NCI-H82 treated with DMSO at 0.1 percent for 48 hours (cell line): ENCODE measurements at regions not wholly inside any gene's neighbourhood (a gene's known extent, or its start where the extent isn't known, plus 50 kb on each side); places are given as distances from the start of the nearest gene placed in this dataset.

Experiments used
- DNase-seq: peaks from one replicate; lab custom pipeline; 2025; ENCODE audit not compliant: unreplicated experiment; lab: John Stamatoyannopoulos, UW

DNA sequence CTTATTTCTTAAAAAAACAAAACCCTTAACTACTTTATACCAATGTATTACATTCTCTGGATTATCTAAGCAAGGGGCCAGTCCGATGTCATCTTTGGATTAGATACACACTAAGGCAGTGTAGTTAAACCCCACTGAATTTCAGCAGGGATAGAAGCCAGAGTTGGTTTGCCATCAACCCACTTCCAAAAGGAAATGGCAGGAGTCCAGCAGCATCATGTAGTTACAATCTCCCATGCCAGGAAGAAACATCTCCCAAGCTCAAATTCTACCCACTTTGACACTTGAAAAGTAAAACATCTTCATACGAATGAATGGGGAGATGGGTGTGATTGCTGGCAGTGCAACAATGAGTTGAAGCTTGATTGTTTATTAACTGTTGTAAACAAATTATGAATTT is 203.5 kb upstream of the PLXNC1 start:
- no peak for DNase-seq

DNA sequence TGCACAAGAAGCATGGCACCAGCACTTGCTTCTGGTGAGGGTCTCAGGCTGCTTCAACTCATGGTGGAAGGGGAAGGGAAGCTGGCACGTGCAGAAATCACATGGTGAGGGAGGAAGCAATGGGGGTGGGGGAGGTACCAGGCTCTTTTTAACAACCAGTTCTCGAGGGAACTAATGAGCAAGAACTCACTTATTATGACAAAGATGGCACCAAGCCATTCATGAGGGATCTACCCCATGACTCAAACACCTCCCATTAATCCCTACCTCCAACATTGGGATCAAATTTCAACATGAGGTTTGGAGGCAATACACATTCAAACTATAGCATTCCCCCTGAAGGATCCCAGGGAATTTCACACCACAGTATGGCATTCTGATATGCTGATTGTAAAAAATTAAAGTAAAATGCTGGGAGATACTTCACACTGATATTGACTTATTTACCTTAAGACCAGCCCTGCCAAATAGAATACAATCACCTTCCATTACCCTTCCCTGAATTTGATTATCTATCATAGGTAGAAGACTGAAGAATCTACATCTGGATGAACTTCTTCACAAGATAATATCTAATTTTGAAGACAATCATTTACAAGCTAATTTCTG is 201.7 kb upstream of the PLXNC1 start:
- DNase-seq = no peak

DNA sequence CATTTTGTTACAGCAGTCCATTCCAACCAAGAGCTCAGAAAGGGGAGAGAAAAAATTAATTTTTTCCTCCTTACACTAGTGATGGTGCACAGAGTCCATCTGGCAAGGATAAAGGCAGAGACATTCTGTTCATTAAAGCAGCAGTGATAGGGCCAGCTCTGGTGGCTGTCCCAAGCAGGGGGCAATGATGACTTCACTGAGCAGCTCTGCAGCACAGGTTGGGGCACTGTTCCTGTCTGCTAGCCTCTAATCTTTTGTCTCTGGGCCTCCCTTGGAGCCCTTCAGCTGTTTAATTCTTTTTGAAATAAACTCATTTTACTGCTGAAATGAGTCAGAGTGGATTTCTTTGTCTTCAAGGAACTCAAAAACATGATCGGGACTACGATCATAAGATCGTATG is 200.9 kb upstream of the PLXNC1 start:
- DNase-seq = no peak

DNA sequence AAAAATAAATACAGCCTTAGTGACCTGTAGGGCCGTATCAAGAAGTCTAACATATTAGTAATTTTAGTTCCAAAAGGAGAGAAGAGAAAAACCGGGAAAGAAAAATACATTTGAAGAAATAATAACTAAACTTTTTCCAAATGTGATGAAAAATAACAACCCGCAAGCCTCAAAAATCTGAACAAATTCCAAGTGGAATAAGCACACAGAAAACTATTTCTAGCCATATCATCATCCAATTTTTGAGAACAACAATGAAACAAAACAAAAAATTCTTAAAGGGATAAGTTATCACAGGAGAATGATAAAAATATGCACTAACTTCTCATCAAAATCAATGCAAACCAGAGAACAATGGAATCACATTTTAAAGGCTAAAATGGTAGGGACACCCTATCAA is 198.1 kb upstream of the PLXNC1 start:
- DNase-seq = no peak

- no peak for DNase-seq
Measured at GRCh38 chr12:93954166-93955112, 193.9 kb upstream of the PLXNC1 start.

- DNase-seq = no peak
Measured at GRCh38 chr12:93956551-93956950, 191.8 kb upstream of the PLXNC1 start.

DNA sequence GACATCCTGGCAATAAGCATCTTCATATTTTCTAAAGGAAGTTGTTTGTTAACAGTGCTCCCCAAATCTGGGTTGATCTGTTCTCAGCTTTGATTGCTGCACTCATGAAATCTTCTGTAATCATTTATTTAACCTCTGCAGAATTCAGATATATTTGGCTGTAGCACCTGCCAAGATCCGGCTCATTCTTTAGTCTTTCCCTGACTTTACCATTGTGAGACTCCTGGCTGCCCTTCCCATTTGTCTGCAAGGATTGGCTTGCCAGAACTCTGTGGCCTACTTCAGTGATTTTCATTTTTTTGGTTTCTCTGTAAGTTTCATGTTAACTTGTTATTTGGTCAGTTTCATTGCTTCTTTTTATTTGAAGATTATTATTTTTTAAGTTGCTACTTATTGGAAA is 191.2 kb upstream of the PLXNC1 start:
- DNase-seq = no peak

DNA sequence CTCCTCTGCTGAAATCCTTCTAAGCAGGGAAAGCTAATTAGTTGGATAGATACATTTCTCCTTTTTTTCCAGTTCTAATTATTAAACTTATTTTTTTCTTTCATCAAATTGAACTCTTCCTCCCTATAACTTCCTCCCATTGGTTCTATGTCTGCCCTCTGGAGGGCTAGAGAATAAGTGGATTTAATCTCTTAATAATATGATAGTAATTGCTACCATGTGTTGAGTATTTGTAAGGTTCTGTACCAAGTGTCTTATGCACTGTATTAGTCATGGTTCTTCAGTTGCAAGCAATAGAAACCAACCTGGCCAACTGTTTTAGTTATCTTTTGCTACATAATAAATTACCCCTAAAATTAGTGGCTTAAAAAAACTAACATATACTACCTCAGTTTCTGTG is 190.5 kb upstream of the PLXNC1 start:
- DNase-seq = no peak

DNA sequence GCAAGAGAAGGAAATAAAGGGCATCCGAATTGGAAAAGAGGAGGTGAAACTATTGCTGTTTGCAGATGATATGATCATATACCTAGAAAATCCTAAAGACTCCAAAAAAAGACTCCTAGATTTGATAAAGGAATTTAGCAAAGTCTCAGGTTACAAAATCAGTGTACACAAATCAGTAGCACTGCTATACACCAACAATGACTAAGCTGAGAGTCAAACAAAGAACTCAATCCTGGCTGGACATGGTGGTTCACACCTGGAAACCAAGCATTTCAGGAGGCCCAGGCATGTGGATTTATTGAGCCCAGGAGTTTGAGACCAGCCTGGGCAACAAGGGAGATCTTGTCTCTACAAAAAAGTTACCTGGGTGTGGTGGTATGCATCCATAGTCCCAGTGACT is 188.7 kb upstream of the PLXNC1 start:
- DNase-seq = no peak

DNA sequence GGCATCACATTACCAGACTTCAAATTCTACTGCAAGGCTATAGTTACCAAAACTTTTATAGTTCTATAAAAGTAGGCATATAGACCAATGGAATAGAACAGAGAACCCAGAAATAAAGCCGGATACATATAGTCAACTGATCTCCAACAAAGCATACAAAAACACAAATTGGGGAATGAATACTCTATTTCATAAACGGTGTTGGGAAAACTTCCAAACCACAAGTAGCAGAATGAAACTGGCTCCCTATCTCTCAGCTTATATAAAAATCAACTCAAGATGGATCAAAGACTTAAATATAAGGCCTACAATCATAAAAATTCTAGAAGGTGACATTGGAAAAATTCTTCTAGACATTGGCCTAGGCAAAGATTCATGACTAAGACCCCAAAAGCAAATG is 187.9 kb upstream of the PLXNC1 start:
- no peak for DNase-seq

- DNase-seq = no peak
Measured at GRCh38 chr12:93962336-93962735, 186.0 kb upstream of the PLXNC1 start.

- DNase-seq = no peak
Measured at GRCh38 chr12:93964936-93965335, 183.4 kb upstream of the PLXNC1 start.

DNA sequence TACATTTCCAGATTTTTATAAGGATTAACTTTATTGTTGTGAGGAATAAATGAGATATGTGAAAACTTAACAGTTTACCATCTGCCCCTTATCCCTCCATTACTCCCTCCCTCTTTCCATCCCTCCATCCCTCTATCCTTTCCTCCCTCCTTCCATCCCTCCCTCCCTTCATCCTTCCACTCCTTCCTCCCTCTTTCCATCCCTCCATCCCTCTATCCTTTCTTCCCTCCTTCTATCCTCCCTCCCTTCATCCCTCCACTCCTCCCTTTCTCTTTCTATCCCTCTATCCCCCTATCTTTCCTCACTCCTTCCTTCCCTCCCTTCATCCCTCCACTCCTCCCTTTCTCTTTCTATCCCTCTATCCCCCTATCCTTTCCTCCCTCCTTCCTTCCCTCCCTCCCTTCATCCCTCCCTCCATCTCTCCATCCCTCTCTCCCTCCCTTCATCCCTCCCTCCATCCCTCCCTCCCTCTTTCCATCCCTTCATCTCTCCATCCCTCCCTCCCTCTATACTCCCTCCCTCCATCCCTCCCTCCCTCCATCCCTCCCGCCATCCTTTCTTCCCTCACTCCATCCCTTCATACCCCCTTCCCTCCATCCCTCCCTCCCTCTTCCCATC is 181.8 kb upstream of the PLXNC1 start:
- no peak for DNase-seq

DNA sequence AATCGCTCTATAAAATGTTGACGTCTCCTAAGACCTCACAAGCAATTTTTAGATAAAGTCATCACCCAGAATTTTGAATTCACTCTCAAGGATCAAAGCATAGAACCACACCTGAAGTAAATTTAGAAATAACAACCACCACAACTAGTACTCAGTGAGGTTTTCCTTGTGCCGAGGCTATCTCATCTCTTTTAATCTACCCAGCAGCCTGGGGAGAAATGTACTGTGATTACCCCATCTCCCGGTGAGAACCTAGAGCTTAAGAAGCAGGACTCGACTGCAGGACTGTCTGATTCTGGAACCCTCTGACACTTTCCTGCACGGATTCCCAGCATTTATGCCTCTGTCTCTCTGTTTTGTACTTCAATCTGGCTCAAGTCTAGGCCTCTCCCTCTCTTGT is 180.9 kb upstream of the PLXNC1 start:
- DNase-seq = no peak

GRCh38 chr12:93968536-93969285 is 179.7 kb upstream of the PLXNC1 start:
- no peak for DNase-seq

DNA sequence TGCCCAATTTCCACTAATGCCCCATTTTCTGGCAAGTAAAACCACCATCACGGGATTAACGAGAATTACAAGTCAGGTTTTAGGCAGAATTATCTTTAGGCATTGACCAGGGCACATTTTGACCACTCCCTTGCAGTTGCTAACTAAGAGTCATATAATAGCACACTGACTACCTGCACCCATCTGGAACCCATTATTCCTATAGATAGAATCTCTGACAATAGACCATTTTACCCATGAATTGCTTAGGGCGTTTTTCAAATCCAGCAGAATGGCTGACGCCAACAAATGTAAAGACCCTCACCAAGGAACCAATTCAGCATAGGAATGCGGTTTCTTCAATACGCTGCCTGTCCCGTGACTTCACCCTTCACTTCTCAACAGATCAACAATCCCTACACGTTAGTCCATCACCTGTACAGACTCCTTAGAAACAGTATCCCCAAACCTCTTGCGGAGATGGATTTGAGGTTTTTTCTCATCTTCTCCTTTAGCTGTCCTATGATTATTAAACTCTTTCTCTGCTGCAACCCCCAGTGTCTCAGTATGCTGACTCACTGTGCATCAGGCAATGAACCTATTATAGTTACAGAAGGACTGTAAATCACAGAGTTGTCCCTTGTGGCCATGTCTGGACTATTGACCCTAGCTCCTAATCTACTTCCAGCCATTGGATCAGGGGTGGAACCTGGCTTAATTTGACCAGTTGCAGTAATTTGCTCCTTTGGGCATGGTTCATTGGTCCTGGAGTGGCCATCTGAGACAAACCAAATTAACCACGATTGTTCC is 177.3 kb upstream of the PLXNC1 start:
- no peak for DNase-seq

DNA sequence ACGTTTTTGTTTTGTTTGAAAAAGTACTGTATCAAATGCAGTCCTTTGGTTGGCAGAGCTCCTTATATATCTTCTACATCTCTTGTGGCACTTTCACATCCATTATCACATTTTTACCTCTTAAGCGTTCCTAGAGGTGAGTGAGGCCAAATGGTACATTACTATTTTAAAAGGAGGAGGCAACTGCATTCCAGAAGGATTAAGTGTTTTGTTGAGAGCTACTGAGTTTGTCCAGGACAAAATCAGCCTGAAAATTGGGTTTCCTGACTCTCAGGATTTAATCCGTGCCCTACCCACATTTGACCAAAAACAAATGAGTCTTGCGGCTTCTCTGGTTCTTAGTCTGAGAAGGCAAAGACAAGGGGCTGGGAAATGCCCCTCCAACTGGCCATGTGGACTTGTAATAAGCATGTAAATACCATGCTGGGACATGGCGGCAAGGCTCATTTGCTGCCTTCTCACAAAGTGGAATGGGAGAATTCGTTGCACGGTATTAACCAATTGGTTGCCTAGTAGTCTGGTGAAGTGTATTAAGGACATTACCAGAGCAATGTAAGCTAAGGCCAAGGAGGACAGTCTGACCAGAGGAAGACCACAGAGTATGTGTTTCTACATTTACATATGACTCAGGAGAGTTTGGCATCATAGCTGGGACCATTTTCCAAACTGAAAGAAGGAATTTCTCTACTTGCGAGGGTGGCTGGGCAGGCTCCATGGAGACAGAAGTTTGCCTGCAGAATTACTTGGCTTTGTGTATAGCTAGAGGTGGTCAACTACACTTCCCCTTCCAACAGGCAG is 175.8 kb upstream of the PLXNC1 start:
- DNase-seq = no peak

- no peak for DNase-seq
Measured at GRCh38 chr12:93974252-93974651, 174.1 kb upstream of the PLXNC1 start.

- no peak for DNase-seq
Measured at GRCh38 chr12:93976024-93976423, 172.4 kb upstream of the PLXNC1 start.

DNA sequence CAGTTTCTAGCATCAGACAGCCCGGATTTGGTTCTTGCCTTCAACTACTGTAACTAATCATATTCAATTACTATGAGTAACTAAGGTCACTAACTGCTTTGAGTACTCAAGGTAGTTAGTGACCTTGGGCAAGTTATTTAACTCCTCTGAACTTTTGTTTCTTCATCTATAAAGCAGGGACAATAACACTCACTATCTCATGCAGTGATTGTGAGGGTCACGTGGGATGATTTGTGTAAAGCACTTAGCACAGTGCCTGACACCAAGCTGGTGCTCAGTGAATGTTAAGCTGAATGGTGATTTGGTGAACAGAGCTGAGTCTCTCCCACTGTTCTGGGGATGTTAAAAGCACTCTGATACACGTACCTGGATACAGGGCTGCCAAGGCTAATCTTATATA is 171.3 kb upstream of the PLXNC1 start:
- DNase-seq = no peak
